HEK293T (cell line): ENCODE measurements at regions not wholly inside any gene's neighbourhood (a gene's known extent, or its start where the extent isn't known, plus 50 kb on each side); places are given as distances from the start of the nearest gene placed in this dataset.
"Not testable (repeated sequence)": the region's sequence is repeated elsewhere in the genome, so short reads cannot be mapped to it uniquely, and the experiment has no call there.

ENCODE experiments used
- CTCF ChIA-PET: fragments of 350-600 bp; formaldehyde crosslinking; extraction: SDS; loops from one replicate; lab custom pipeline; 2021; ENCODE audit warnings: antibody characterized with exemption, inconsistent platforms; lab: Yijun Ruan, JAX
- POLR2A ChIA-PET: fragments of 350-600 bp; formaldehyde crosslinking; extraction: SDS; loops from one replicate; lab custom pipeline; 2020; ENCODE audit warnings: antibody characterized with exemption, inconsistent platforms; lab: Yijun Ruan, JAX
- DNase-seq: peaks from one replicate; pipeline ENCODE4 v3.0.0; 2012; ENCODE audit warnings: mixed read lengths; ENCODE audit errors: extremely low spot score
- ARNT ChIP-seq: fragments of 450-650 bp; IDR thresholded peaks from 2 replicates; pipeline ENCODE4 v1.6.1; 2017; ENCODE audit warnings: mild to moderate bottlenecking
- BHLHE40 ChIP-seq: fragments of 450-650 bp; IDR thresholded peaks from 2 replicates; pipeline ENCODE4 v1.6.1; 2016; ENCODE audit warnings: mild to moderate bottlenecking, moderate library complexity, borderline replicate concordance
- CTBP1 ChIP-seq: fragments of 450-650 bp; IDR thresholded peaks from 2 replicates; pipeline ENCODE4 v1.6.1; 2016; ENCODE audit warnings: borderline replicate concordance
- ELF4 ChIP-seq: fragments of 450-650 bp; IDR thresholded peaks from 2 replicates; pipeline ENCODE4 v1.6.1; 2017; ENCODE audit warnings: antibody characterized with exemption
- FOXA1 ChIP-seq: fragments of 450-650 bp; IDR thresholded peaks from 2 replicates; pipeline ENCODE4 v1.6.1; 2016; ENCODE audit warnings: mild to moderate bottlenecking
- FOXK2 ChIP-seq: fragments of 450-650 bp; IDR thresholded peaks from 2 replicates; pipeline ENCODE4 v1.6.1; 2016; ENCODE audit warnings: mild to moderate bottlenecking
- FOXM1 ChIP-seq: fragments of 450-650 bp; IDR thresholded peaks from 2 replicates; pipeline ENCODE4 v1.6.1; 2017; ENCODE audit warnings: mild to moderate bottlenecking, borderline replicate concordance
- HDGF ChIP-seq: fragments of 450-650 bp; IDR thresholded peaks from 2 replicates; pipeline ENCODE4 v1.6.1; 2017; ENCODE audit warnings: antibody characterized with exemption, borderline replicate concordance
- L3MBTL2 ChIP-seq: fragments of 450-650 bp; conservative IDR thresholded peaks from 2 replicates; pipeline ENCODE4 v1.6.1; 2016; ENCODE audit warnings: mild to moderate bottlenecking
- LEF1 ChIP-seq: fragments of 450-650 bp; IDR thresholded peaks from 2 replicates; pipeline ENCODE4 v1.6.1; 2017; ENCODE audit warnings: mild to moderate bottlenecking, borderline replicate concordance
- NFRKB ChIP-seq: fragments of 450-650 bp; IDR thresholded peaks from 2 replicates; pipeline ENCODE4 v1.6.1; 2016; ENCODE audit warnings: mild to moderate bottlenecking, moderate library complexity
- PKNOX1 ChIP-seq: fragments of 450-650 bp; IDR thresholded peaks from 2 replicates; pipeline ENCODE4 v1.6.1; 2016
- SP1 ChIP-seq: fragments of 450-650 bp; IDR thresholded peaks from 2 replicates; pipeline ENCODE4 v1.6.1; 2017
- SUZ12 ChIP-seq: fragments of 450-650 bp; IDR thresholded peaks from 2 replicates; pipeline ENCODE4 v1.6.1; 2016; ENCODE audit warnings: mild to moderate bottlenecking
- TARDBP ChIP-seq: fragments of 450-650 bp; IDR thresholded peaks from 2 replicates; pipeline ENCODE4 v1.6.1; 2016
- ZNF384 ChIP-seq: fragments of 450-650 bp; IDR thresholded peaks from 2 replicates; pipeline ENCODE4 v1.6.1; 2016

GRCh38 chr5:74516211-74516636, 124.3 kb downstream of the ENC1 start:
- CTCF ChIA-PET = no interaction called here
- TF ChIP-seq FOXA1 (no peak), LEF1 (no peak), NFRKB (no peak), ARNT (no peak), PKNOX1 (no peak), ZNF384 (no peak), L3MBTL2 (no peak), FOXM1 (no peak), CTBP1 (no peak), BHLHE40 (no peak), HDGF (no peak)
- POLR2A ChIA-PET = interaction anchor here (0.7 to 1.5 kb wide), 3 partner anchors 9 to 431 kb away, joined by 3 to 4 read pairs (median 3); no protein-coding TSS in a partner anchor

GRCh38 chr5:74514888-74515551, 125.5 kb downstream of the ENC1 start:
- DNase-seq = no peak
- TF ChIP-seq LEF1 = no peak
- TF ChIP-seq PKNOX1 = no peak
- ChIA-PET POLR2A (no interaction called here), CTCF (interaction anchor here (0.6 kb wide), 1 partner anchor 15 kb away, joined by 3 read pairs; no protein-coding TSS in a partner anchor)

More at GRCh38 chr5:74516211-74516636, 124.3 kb downstream of the ENC1 start:
- no peak for DNase-seq

- CTCF ChIA-PET = interaction anchor here (0.7 kb wide), 1 partner anchor 80 kb away, joined by 3 read pairs; no protein-coding TSS in a partner anchor
- POLR2A ChIA-PET = not testable (repeated sequence)
Observed at GRCh38 chr5:74511770-74512169, 128.8 kb downstream of the ENC1 start.

GRCh38 chr5:74510476-74511075, 130.0 kb downstream of the ENC1 start:
- no peak for TF ChIP-seq FOXK2
- no peak for TF ChIP-seq SP1
- TF ChIP-seq PKNOX1 = no peak
- TF ChIP-seq NFRKB = no peak
- DNase-seq = no peak
- CTCF ChIA-PET = no interaction called here
- POLR2A ChIA-PET = no interaction called here

More at GRCh38 chr5:74511770-74512169, 128.8 kb downstream of the ENC1 start:
- not testable (repeated sequence) for DNase-seq

- no peak for DNase-seq
- no peak for TF ChIP-seq ARNT
- no peak for TF ChIP-seq LEF1
- TF ChIP-seq FOXK2 = no peak
- TF ChIP-seq L3MBTL2 = no peak
- TF ChIP-seq BHLHE40 = no peak
- TF ChIP-seq ZNF384 = no peak
- TF ChIP-seq FOXA1 = no peak
- TF ChIP-seq SUZ12 = no peak
- no peak for TF ChIP-seq TARDBP
- TF ChIP-seq ELF4 = no peak
- TF ChIP-seq CTBP1 = no peak
- POLR2A ChIA-PET = interaction anchor here (1.0 to 1.1 kb wide), 2 partner anchors 9 to 12 kb away, joined by 3 to 4 read pairs; no protein-coding TSS in a partner anchor
- CTCF ChIA-PET = interaction anchor here (0.5 kb wide), 1 partner anchor 8 kb away, joined by 4 read pairs; no protein-coding TSS in a partner anchor
Observed at GRCh38 chr5:74507370-74508005, 133.0 kb downstream of the ENC1 start.

- TF ChIP-seq FOXK2 (no peak), L3MBTL2 (no peak; the same call in 1 of the 2 replicates), ARNT (no peak), SP1 (no peak), FOXA1 (0 out of 2 replicates have a peak, but pooled peaks have one; percentile 10), BHLHE40 (no peak), FOXM1 (no peak), ZNF384 (no peak), TARDBP (no peak), HDGF (no peak), NFRKB (no peak), CTBP1 (peak; percentile 54; the same call in 1 of the 2 replicates), SUZ12 (no peak), LEF1 (no peak), ELF4 (no peak), PKNOX1 (peak; percentile 81; the same call in 1 of the 2 replicates)
- no peak for DNase-seq
- ChIA-PET POLR2A (no interaction called here), CTCF (no interaction called here)
Observed at GRCh38 chr5:74506119-74506518, 134.4 kb downstream of the ENC1 start.
